NT2/D1 (cell line): ENCODE measurements at regions not wholly inside any gene's neighbourhood (a gene's known extent, or its start where the extent isn't known, plus 50 kb on each side); places are given as distances from the start of the nearest gene placed in this dataset.

Experiments
- SUZ12 ChIP-seq: IDR thresholded peaks from 2 replicates; pipeline ENCODE4 v1.6.1; 2011; ENCODE audit not compliant: insufficient read length, insufficient read depth; ENCODE audit errors: extremely low read depth
- YY1 ChIP-seq: IDR thresholded peaks from 2 replicates; pipeline ENCODE4 v1.6.1; 2011; ENCODE audit not compliant: insufficient read length, insufficient read depth
- ZNF274 ChIP-seq: IDR thresholded peaks from 2 replicates; pipeline ENCODE4 v1.6.1; 2011; ENCODE audit warnings: mild to moderate bottlenecking, low read depth, low read length

- TF ChIP-seq YY1: no peak
- no peak for TF ChIP-seq ZNF274
- TF ChIP-seq SUZ12: no peak
Measured at GRCh38 chr4:160426233-160426632, 1323.4 kb downstream of the RAPGEF2 start.
